ENCODE measurements at regions not wholly inside any gene's neighbourhood (a gene's known extent, or its start where the extent isn't known, plus 50 kb on each side); places are given as distances from the start of the nearest gene placed in this dataset.

- no peak for TF ChIP-seq CTCF (IDR thresholded peaks at IDR 0.05)
- no peak for TF ChIP-seq POLR2A (IDR thresholded peaks at IDR 0.05)
Measured at GRCh38 chr6:117128052-117128451, 137.3 kb upstream of the VGLL2 start.

Measured in Peyer's patch (tissue), 4 donors.